Kidney (tissue), 13 donors: ENCODE measurements at regions not wholly inside any gene's neighbourhood (a gene's known extent, or its start where the extent isn't known, plus 50 kb on each side); places are given as distances from the start of the nearest gene placed in this dataset.

ENCODE experiments used
- DNase-seq, 5 donors: peaks; one replicate each; pipeline ENCODE4 v3.0.0-alpha.2; 2013 to 2020
- FAIRE-seq: peaks from 2 replicates; lab custom pipeline; 2012; peaks lifted over from hg19 to GRCh38; lab: Jason Lieb, UNC
- H3K27ac ChIP-seq, 2 donors: one replicate each; pipeline ENCODE4 v1.7.0; 2013; ENCODE audit warnings: low read depth in 2 of 2, low read length in 2 of 2, inconsistent platforms in 1 of 2
- H3K27me3 ChIP-seq: one replicate; pipeline ENCODE4 v1.7.1; 2013; ENCODE audit warnings: low read length, inconsistent platforms; ENCODE audit not compliant: control insufficient read depth, insufficient read depth
- H3K36me3 ChIP-seq, 3 donors: one replicate each; pipeline versions ENCODE4 v1.7.0 to v1.7.1; 2013; ENCODE audit warnings: low read length in 3 of 3, control low read depth in 1 of 3, inconsistent platforms in 1 of 3; ENCODE audit not compliant: insufficient read depth in 3 of 3, control insufficient read depth in 2 of 3
- H3K4me1 ChIP-seq, 3 donors: one replicate each; pipeline versions ENCODE4 v1.7.0 to v1.7.1; 2013; ENCODE audit warnings: low read length in 3 of 3, inconsistent platforms in 1 of 3, low read depth in 1 of 3; ENCODE audit not compliant: control insufficient read depth in 2 of 3, insufficient read depth in 2 of 3
- H3K4me3 ChIP-seq, 3 donors: one replicate each; pipeline versions ENCODE4 v1.7.0 to v1.8.1; 2013; ENCODE audit warnings: low read length in 3 of 3, control low read depth in 1 of 3, inconsistent platforms in 1 of 3
- H3K9ac ChIP-seq, 3 donors: one replicate each; pipeline versions ENCODE4 v1.7.0 to v1.7.1; 2013; ENCODE audit warnings: low read length in 3 of 3, control low read depth in 1 of 3, inconsistent platforms in 1 of 3
- H3K9me3 ChIP-seq, 3 donors: one replicate each; pipeline versions ENCODE4 v1.7.0 to v1.7.1; 2013; ENCODE audit warnings: low read length in 3 of 3, control low read depth in 1 of 3, inconsistent platforms in 1 of 3; ENCODE audit not compliant: control insufficient read depth in 2 of 3, insufficient read depth in 1 of 3
- intact Hi-C: fragments of 100-400 bp; cut with DNase I; formaldehyde crosslinking; loops from one replicate; pipeline ENCODE4 v1.11.1; 2022
- TF ChIP-seq, protein P1 (sequence below): IDR thresholded peaks from 3 replicates; pipeline ENCODE4 v1.5.1; 2012; ENCODE audit warnings: mild to moderate bottlenecking, moderate library complexity, borderline replicate concordance; ENCODE audit not compliant: insufficient read depth; ENCODE audit errors: extremely low read depth
- donor health status: control.
- donor health status: control.
- donor health status: control.
- donor health status: control.
- donor health status: control.
- donor health status: DM: yes; HTN: yes; CAD: no.
- donor health status: Normal renal cell carcinoma (clear cell type).

GRCh38 chr10:42935466-42935865, 141.4 kb upstream of the RET start:
- DNase-seq (peak in 1 of 5 donors; percentile 59), FAIRE-seq (no peak)
- Histone ChIP-seq H3K27me3 (no peaks in the 10 kb centered on the region), H3K4me1 (peaks cover 0 to 8% (median 0%) of the 10 kb centered on the region in 3 donors), H3K27ac (no peak overlapping the region), H3K9ac (no peak overlapping the region), H3K9me3 (no peaks in the 10 kb centered on the region), H3K36me3 (no peaks in the 10 kb centered on the region), H3K4me3 (no peak overlapping the region)
- TF ChIP-seq, protein P1, sequence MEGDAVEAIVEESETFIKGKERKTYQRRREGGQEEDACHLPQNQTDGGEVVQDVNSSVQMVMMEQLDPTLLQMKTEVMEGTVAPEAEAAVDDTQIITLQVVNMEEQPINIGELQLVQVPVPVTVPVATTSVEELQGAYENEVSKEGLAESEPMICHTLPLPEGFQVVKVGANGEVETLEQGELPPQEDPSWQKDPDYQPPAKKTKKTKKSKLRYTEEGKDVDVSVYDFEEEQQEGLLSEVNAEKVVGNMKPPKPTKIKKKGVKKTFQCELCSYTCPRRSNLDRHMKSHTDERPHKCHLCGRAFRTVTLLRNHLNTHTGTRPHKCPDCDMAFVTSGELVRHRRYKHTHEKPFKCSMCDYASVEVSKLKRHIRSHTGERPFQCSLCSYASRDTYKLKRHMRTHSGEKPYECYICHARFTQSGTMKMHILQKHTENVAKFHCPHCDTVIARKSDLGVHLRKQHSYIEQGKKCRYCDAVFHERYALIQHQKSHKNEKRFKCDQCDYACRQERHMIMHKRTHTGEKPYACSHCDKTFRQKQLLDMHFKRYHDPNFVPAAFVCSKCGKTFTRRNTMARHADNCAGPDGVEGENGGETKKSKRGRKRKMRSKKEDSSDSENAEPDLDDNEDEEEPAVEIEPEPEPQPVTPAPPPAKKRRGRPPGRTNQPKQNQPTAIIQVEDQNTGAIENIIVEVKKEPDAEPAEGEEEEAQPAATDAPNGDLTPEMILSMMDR: no peak
- intact Hi-C loops: no loop called here

DNA sequence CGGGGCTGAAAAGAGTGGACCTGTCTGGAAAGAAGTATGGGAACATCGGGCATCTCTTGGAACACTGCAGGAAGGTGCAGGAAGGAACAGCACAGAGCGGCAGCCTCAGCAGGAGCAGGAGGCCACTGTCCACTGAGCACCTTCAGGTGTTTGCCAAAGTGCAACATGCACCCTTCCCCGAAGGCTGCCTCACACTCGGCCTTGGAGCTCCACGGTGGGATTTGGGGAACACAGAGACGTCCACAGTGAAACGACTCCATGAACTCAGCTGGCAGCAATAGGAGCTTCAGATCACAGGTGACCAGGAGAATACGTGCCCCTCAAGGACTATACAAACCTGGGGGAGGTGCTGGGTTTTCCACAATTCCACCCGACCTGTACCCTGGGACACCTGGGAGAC, 140.3 kb upstream of the RET start:
- TF ChIP-seq, protein P1: no peak
- H3K9me3 ChIP-seq: no peaks in the 10 kb centered on the region
- DNase-seq (peak in 1 of 5 donors; percentile 35), FAIRE-seq (no peak)
- intact Hi-C loops: no loop called here
- H3K9ac ChIP-seq: no peak overlapping the region
- H3K4me1 ChIP-seq: peaks cover 0 to 8% (median 0%) of the 10 kb centered on the region in 3 donors
- H3K4me3 ChIP-seq: no peak overlapping the region
- no peak overlapping the region for H3K27ac ChIP-seq
- no peaks in the 10 kb centered on the region for H3K27me3 ChIP-seq
- no peaks in the 10 kb centered on the region for H3K36me3 ChIP-seq

- H3K36me3 ChIP-seq: no peaks in the 10 kb centered on the region
- H3K4me3 ChIP-seq: no peak overlapping the region
- no peak overlapping the region for H3K9ac ChIP-seq
- intact Hi-C loops: no loop called here
- FAIRE-seq (no peak), DNase-seq (peak in 1 of 5 donors; percentile 12)
- no peak overlapping the region for H3K27ac ChIP-seq
- H3K4me1 ChIP-seq: peaks cover 0 to 8% (median 0%) of the 10 kb centered on the region in 3 donors
- no peaks in the 10 kb centered on the region for H3K27me3 ChIP-seq
- TF ChIP-seq, protein P1: no peak
- H3K9me3 ChIP-seq: no peaks in the 10 kb centered on the region
These were observed 139.8 kb upstream of the RET start for GRCh38 chr10:42937048-42937447.

GRCh38 chr10:42937649-42938180, 139.2 kb upstream of the RET start:
- Histone ChIP-seq H3K9me3 (no peaks in the 10 kb centered on the region), H3K36me3 (no peaks in the 10 kb centered on the region), H3K27me3 (no peaks in the 10 kb centered on the region), H3K9ac (no peak overlapping the region), H3K27ac (no peak overlapping the region), H3K4me1 (peaks cover 0 to 8% (median 0%) of the 10 kb centered on the region in 3 donors), H3K4me3 (no peak overlapping the region)
- DNase-seq: peak in 1 of 5 donors; percentile 29
- intact Hi-C loops: no loop called here
- no peak for FAIRE-seq
- TF ChIP-seq, protein P1: no peak
